K562 (cell line): ENCODE measurements at regions not wholly inside any gene's neighbourhood (a gene's known extent, or its start where the extent isn't known, plus 50 kb on each side); places are given as distances from the start of the nearest gene placed in this dataset.

Experiments used
- ATAC-seq: fragments of 200-7000 bp; cut with Tn5 transposase; 3 replicates; pipeline ENCODE4 v1.9.1; 2020; ENCODE audit warnings: moderate library complexity
- BruUV-seq: library from RNA; stranded (reverse); fragments of 400-500 nt; replicated peaks from 2 replicates; lab custom pipeline; 2021; lab: Mats Ljungman, UMichigan
- CTCF ChIA-PET: fragments of 300-600 bp; formaldehyde crosslinking; extraction: SDS; loops from one replicate; lab custom pipeline; 2021; ENCODE audit warnings: low intra/inter-chr PET ratio; lab: Yijun Ruan, JAX
- POLR2A ChIA-PET: fragments of 300-600, 350-650 bp; sonication (Branson Sonifier 250); formaldehyde crosslinking; extraction: SDS; loops from one replicate; lab custom pipeline; 2021; ENCODE audit warnings: antibody characterized with exemption, inconsistent platforms; lab: Yijun Ruan, JAX
- DNase-seq, 4 experiments: peaks; one replicate each; pipeline versions ENCODE4 v3.0.0 to v3.0.0-alpha.2; 2011 to 2018; ENCODE audit warnings: low spot score in 3 of 4, mixed read lengths in 3 of 4; ENCODE audit errors: extremely low read depth in 1 of 4
- FAIRE-seq: peaks from 2 replicates; lab custom pipeline; 2011; peaks lifted over from hg19 to GRCh38; lab: Jason Lieb, UNC
- H2AFZ ChIP-seq: 2 replicates; pipeline ENCODE4 v1.6.0; 2011; ENCODE audit warnings: low read depth, low read length, control low read depth, inconsistent platforms
- H3K27ac ChIP-seq: fragments of 200-600 bp; 3 replicates; pipeline ENCODE4 v1.8.0; 2011; ENCODE audit warnings: low read depth, mild to moderate bottlenecking, control low read depth, inconsistent platforms, low read length, moderate library complexity, mixed read lengths; ENCODE audit errors: extremely low read depth
- H3K27me3 ChIP-seq, 2 experiments: fragments of 300-600 bp in 1 of 2; 2 replicates in 1 of 2; 3 replicates in 1 of 2; pipeline versions ENCODE4 v1.6.0 to v1.8.0; 2011; ENCODE audit warnings: inconsistent platforms in 2 of 2, low read length in 2 of 2, mild to moderate bottlenecking in 1 of 2, mixed read lengths in 1 of 2, moderate library complexity in 1 of 2; ENCODE audit not compliant: control insufficient read depth in 2 of 2, insufficient read depth in 2 of 2
- H3K36me3 ChIP-seq: fragments of 300-600 bp; 3 replicates; pipeline ENCODE4 v1.8.0; 2011; ENCODE audit warnings: mild to moderate bottlenecking, low read length, inconsistent platforms; ENCODE audit not compliant: control insufficient read depth, insufficient read depth
- H3K4me1 ChIP-seq, 2 experiments: fragments of 200-600 bp in 1 of 2; replicated peaks in 1 of 2; 2 replicates in 1 of 2; 3 replicates in 1 of 2; pipeline versions ENCODE4 v1.5.1 to v1.8.0; 2011; ENCODE audit warnings: inconsistent platforms in 2 of 2, low read length in 2 of 2, mild to moderate bottlenecking in 1 of 2, mixed read lengths in 1 of 2, moderate library complexity in 1 of 2; ENCODE audit not compliant: control insufficient read depth in 2 of 2, insufficient read depth in 2 of 2
- H3K4me2 ChIP-seq: 2 replicates; pipeline ENCODE4 v1.6.1; 2011; ENCODE audit warnings: low read length, control low read depth, inconsistent platforms, mixed read lengths; ENCODE audit not compliant: insufficient read depth
- H3K4me3 ChIP-seq: fragments of 200-600 bp; sonication (generic), shearing (Covaris generic); 2 replicates; pipeline ENCODE4 v1.5.1; 2016; ENCODE audit warnings: control low read depth, inconsistent platforms
- H3K79me2 ChIP-seq: fragments of 200-600 bp; 3 replicates; pipeline ENCODE4 v1.8.0; 2011; ENCODE audit warnings: low read length, inconsistent platforms; ENCODE audit not compliant: control insufficient read depth, insufficient read depth
- H3K9ac ChIP-seq, 2 experiments: 2 replicates each; pipeline versions ENCODE4 v1.6.0 to v1.6.1; 2011; ENCODE audit warnings: low read depth in 2 of 2, low read length in 2 of 2, control low read depth in 1 of 2, inconsistent platforms in 1 of 2, mild to moderate bottlenecking in 1 of 2, mixed read lengths in 1 of 2; ENCODE audit not compliant: insufficient read depth in 1 of 2
- H3K9me1 ChIP-seq: one replicate; pipeline ENCODE4 v1.6.0; 2011; ENCODE audit warnings: inconsistent platforms, mild to moderate bottlenecking, low read length, moderate library complexity; ENCODE audit not compliant: control insufficient read depth, insufficient read depth
- H3K9me3 ChIP-seq: replicated peaks from 2 replicates; pipeline ENCODE4 v1.5.1; 2011; ENCODE audit warnings: low read depth, low read length, inconsistent platforms; ENCODE audit not compliant: control insufficient read depth, insufficient read depth
- H4K20me1 ChIP-seq: replicated peaks from 2 replicates; pipeline ENCODE4 v1.6.1; 2011; ENCODE audit warnings: low read length, inconsistent platforms, mixed read lengths; ENCODE audit not compliant: control insufficient read depth, insufficient read depth
- CCNT2 ChIP-seq: IDR thresholded peaks from 2 replicates; pipeline ENCODE4 v1.6.1; 2011; ENCODE audit warnings: borderline replicate concordance, low read depth, mild to moderate bottlenecking, moderate library complexity, mixed read lengths, low read length; ENCODE audit not compliant: insufficient read length; ENCODE audit errors: extremely low read depth
- CXXC5 ChIP-seq: fragments of 250-450 bp; sonication (Bioruptor Pico); IDR thresholded peaks from 2 replicates; pipeline ENCODE4 v1.8.0; 2022; ENCODE audit warnings: inconsistent platforms, mild to moderate bottlenecking, moderate library complexity
- FOXA3 ChIP-seq, 2 experiments: fragments of 450-650 bp in 1 of 2; sonication (generic) in 1 of 2; formaldehyde crosslinking; IDR thresholded peaks in 1 of 2; conservative IDR thresholded peaks in 1 of 2; 2 replicates each; pipeline versions ENCODE4 v1.4.0 to v1.8.0; 2020 to 2022; ENCODE audit warnings: mild to moderate bottlenecking in 2 of 2, missing genetic modification reagents in 1 of 2
- GABPA ChIP-seq: fragments of 200-800 bp; sonication (Bioruptor generic); conservative IDR thresholded peaks from 2 replicates; pipeline ENCODE4 v1.6.1; 2016; ENCODE audit warnings: low read depth, missing genetic modification characterization, missing compliant biosample characterization
- MEF2D ChIP-seq: conservative IDR thresholded peaks from 2 replicates; pipeline ENCODE4 v1.6.1; 2016; ENCODE audit warnings: low read depth, missing genetic modification characterization, missing compliant biosample characterization
- MTA2 ChIP-seq: fragments of 450-650 bp; IDR thresholded peaks from 2 replicates; pipeline ENCODE4 v1.6.1; 2016; ENCODE audit warnings: low read depth
- TAF15 ChIP-seq: fragments of 200-400 bp; formaldehyde crosslinking; IDR thresholded peaks from 2 replicates; pipeline ENCODE4 v1.6.1; 2017; ENCODE audit warnings: mild to moderate bottlenecking, low read depth, low read length, moderate library complexity
- TBL1XR1 ChIP-seq, 2 experiments: IDR thresholded peaks; 2 replicates each; pipeline ENCODE4 v1.6.1; 2012; ENCODE audit warnings: improper control_type of control experiment in 2 of 2, low read length in 2 of 2, mild to moderate bottlenecking in 1 of 2
- ZBTB5 ChIP-seq: fragments of 450-650 bp; IDR thresholded peaks from 2 replicates; pipeline ENCODE4 v1.6.1; 2017; ENCODE audit warnings: antibody characterized with exemption
- ZNF766 ChIP-seq: fragments of 200-800 bp; sonication (Bioruptor generic); conservative IDR thresholded peaks from 2 replicates; pipeline ENCODE4 v1.6.1; 2016; ENCODE audit warnings: missing genetic modification characterization, missing compliant biosample characterization
- ZNF778 ChIP-seq: fragments of 450-650 bp; formaldehyde crosslinking; IDR thresholded peaks from 2 replicates; pipeline ENCODE4 v1.4.0; 2020; ENCODE audit warnings: mild to moderate bottlenecking, moderate library complexity
- WGBS: fragments of 100-300 bp; shearing (Covaris generic); methylation state at CpG from one replicate; pipeline ENCODE4 v1.1.6; 2016; ENCODE audit warnings: low coverage, mixed read lengths; ENCODE audit not compliant: insufficient coverage; ENCODE audit errors: missing lambda C conversion rate; 5-methylcytosine and 5-hydroxymethylcytosine counted together
- in situ Hi-C: fragments of 300-500 bp; cut with MboI; formaldehyde crosslinking; loops from 4 replicates; pipeline ENCODE4 v1.15.0; 2018; ENCODE audit warnings: inconsistent platforms, mixed read lengths
- intact Hi-C: fragments of 100-400 bp; cut with micrococcal nuclease; formaldehyde crosslinking; loops from 2 replicates; pipeline ENCODE4 v1.14.2; 2022
- TF ChIP-seq, protein P1 (sequence below): fragments of 200-400 bp; formaldehyde crosslinking; IDR thresholded peaks from 2 replicates; pipeline ENCODE4 v1.6.1; 2017; ENCODE audit warnings: mild to moderate bottlenecking, low read depth, low read length, moderate library complexity

DNA sequence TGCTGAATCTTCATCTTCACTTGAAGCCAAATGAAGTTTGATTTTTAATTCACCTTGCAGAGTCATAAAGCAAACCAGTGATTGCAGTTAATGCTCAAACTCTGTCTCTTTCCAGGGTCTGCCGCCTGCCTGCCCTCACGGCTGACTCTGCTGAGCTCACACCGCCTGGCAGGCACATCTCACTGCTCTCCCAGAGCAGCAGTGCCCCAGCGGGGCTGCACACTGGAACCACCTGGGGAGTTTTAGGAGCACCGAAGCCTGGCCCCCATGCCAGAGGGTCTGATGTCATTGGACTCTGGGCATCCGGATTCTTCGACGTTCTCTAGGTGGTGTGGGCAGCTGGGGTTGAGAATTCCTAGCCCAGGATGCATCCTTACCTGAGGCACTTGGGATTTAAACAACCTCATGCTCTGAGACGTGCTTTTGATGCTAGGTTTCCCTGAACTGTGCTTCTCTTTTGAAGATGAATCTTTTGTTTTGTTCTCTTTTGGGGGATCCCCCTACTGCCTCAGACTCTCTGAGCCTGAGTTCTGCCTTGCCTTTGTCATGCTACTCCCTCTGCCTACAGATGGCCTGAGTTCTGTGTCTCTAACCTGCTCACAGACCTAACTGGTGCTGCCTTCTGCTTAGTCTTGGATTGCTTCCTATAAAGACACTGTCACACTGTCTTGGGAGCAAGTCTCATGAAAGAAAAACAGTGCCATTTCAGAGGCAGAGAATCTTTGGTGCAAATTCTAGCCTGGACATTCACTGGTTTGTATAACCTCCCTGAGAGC lies 438.1 kb upstream of the CCL2 start:
- no peak for FAIRE-seq

More for the DNA sequence above, 438.1 kb upstream of the CCL2 start:
- Histone ChIP-seq H2AFZ (no peak overlapping the region), H3K4me1 (no peaks in the 10 kb centered on the region), H3K27me3 (peaks cover 22 to 25% of the 10 kb centered on the region in 2 experiments), H3K9ac (no peak overlapping the region), H3K4me2 (no peak overlapping the region), H3K79me2 (no peaks in the 10 kb centered on the region), H3K9me1 (no peaks in the 10 kb centered on the region), H3K36me3 (no peaks in the 10 kb centered on the region), H3K27ac (no peak overlapping the region), H4K20me1 (no peaks in the 10 kb centered on the region), H3K4me3 (no peak overlapping the region), H3K9me3 (no peaks in the 10 kb centered on the region)
- no peak for DNase-seq
- ChIA-PET POLR2A (interaction anchor here (0.6 to 1.3 kb wide), 3 partner anchors 13 to 25 kb away, joined by 3 to 4 read pairs (median 3); no protein-coding TSS in a partner anchor), CTCF (no interaction called here)
- no peak for TF ChIP-seq TBL1XR1 (IDR thresholded peaks at IDR 0.05; ENCODE audit: low read length in 2 of 2)
- TF ChIP-seq MEF2D (tag) = no peak
- TF ChIP-seq, protein P1, sequence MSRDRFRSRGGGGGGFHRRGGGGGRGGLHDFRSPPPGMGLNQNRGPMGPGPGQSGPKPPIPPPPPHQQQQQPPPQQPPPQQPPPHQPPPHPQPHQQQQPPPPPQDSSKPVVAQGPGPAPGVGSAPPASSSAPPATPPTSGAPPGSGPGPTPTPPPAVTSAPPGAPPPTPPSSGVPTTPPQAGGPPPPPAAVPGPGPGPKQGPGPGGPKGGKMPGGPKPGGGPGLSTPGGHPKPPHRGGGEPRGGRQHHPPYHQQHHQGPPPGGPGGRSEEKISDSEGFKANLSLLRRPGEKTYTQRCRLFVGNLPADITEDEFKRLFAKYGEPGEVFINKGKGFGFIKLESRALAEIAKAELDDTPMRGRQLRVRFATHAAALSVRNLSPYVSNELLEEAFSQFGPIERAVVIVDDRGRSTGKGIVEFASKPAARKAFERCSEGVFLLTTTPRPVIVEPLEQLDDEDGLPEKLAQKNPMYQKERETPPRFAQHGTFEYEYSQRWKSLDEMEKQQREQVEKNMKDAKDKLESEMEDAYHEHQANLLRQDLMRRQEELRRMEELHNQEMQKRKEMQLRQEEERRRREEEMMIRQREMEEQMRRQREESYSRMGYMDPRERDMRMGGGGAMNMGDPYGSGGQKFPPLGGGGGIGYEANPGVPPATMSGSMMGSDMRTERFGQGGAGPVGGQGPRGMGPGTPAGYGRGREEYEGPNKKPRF = no peak
- no peak for TF ChIP-seq GABPA (tag)
- no peak for TF ChIP-seq CXXC5
- no peak for TF ChIP-seq MTA2
- TF ChIP-seq TAF15 = no peak
- no peak for TF ChIP-seq ZNF778 (CRISPR knock-in tag)
- no peak for TF ChIP-seq CCNT2
- no peak for TF ChIP-seq ZNF766 (CRISPR knock-in tag)
- TF ChIP-seq ZBTB5 = no peak
- TF ChIP-seq FOXA3 (CRISPR knock-in tag; conservative IDR thresholded peaks at IDR 0.05 in 1 of 2, IDR thresholded peaks at IDR 0.05 in 1 of 2) = no peak
- in situ Hi-C loops = no loop called here
- WGBS = 0% methylated on average over 8 of the region's 9 CpGs
- BruUV-seq = no TSS peak
- intact Hi-C loops = no loop called here
- no peak for ATAC-seq
